ENCODE measurements at regions not wholly inside any gene's neighbourhood (a gene's known extent, or its start where the extent isn't known, plus 50 kb on each side); places are given as distances from the start of the nearest gene placed in this dataset.

- FAIRE-seq = no peak
Observed at GRCh38 chr5:107293541-107294210, 377.1 kb downstream of the EFNA5 start.

GRCh38 chr5:107291866-107292265 lies 378.9 kb downstream of the EFNA5 start:
- no peak for FAIRE-seq

GRCh38 chr5:107290780-107291398 lies 379.8 kb downstream of the EFNA5 start:
- no peak for FAIRE-seq

- no peak for FAIRE-seq
Observed at GRCh38 chr5:107289030-107289714, 381.6 kb downstream of the EFNA5 start.

GRCh38 chr5:107286447-107287098 lies 384.2 kb downstream of the EFNA5 start:
- no peak for FAIRE-seq

GRCh38 chr5:107285772-107286171 lies 385.0 kb downstream of the EFNA5 start:
- FAIRE-seq = no peak

GRCh38 chr5:107284822-107285525 lies 385.8 kb downstream of the EFNA5 start:
- FAIRE-seq = no peak

- FAIRE-seq = no peak
Observed at GRCh38 chr5:107282061-107282460, 388.7 kb downstream of the EFNA5 start.

- FAIRE-seq = no peak
Observed at GRCh38 chr5:107278774-107279173, 392.0 kb downstream of the EFNA5 start.

- FAIRE-seq = no peak
Observed at GRCh38 chr5:107277485-107278125, 393.1 kb downstream of the EFNA5 start.

- no peak for FAIRE-seq
Observed at GRCh38 chr5:107275333-107275732, 395.4 kb downstream of the EFNA5 start.

GRCh38 chr5:107274571-107274970 lies 396.2 kb downstream of the EFNA5 start:
- FAIRE-seq = no peak

- no peak for FAIRE-seq
Observed at GRCh38 chr5:107272954-107273353, 397.8 kb downstream of the EFNA5 start.

- no peak for FAIRE-seq
Observed at GRCh38 chr5:107272509-107272908, 398.2 kb downstream of the EFNA5 start.

GRCh38 chr5:107271682-107272350 lies 398.9 kb downstream of the EFNA5 start:
- no peak for FAIRE-seq

- FAIRE-seq = no peak
Observed at GRCh38 chr5:107270561-107270960, 400.2 kb downstream of the EFNA5 start.

GRCh38 chr5:107269678-107270077 lies 401.1 kb downstream of the EFNA5 start:
- no peak for FAIRE-seq

- FAIRE-seq = no peak
Observed at GRCh38 chr5:107269256-107269655, 401.5 kb downstream of the EFNA5 start.

- no peak for FAIRE-seq
Observed at GRCh38 chr5:107268241-107268640, 402.5 kb downstream of the EFNA5 start.

- no peak for FAIRE-seq
Observed at GRCh38 chr5:107266100-107266499, 404.6 kb downstream of the EFNA5 start.

GRCh38 chr5:107265193-107265592 lies 405.5 kb downstream of the EFNA5 start:
- no peak for FAIRE-seq

All from colon (tissue), 2 donors.